COR-L47 (cell line): ENCODE measurements at regions not wholly inside any gene's neighbourhood (a gene's known extent, or its start where the extent isn't known, plus 50 kb on each side); places are given as distances from the start of the nearest gene placed in this dataset.
"Not testable (repeated sequence)": the region's sequence is repeated elsewhere in the genome, so short reads cannot be mapped to it uniquely, and the experiment has no call there.

Source experiments
- DNase-seq: peaks from one replicate; lab custom pipeline; 2025; lab: John Stamatoyannopoulos, UW

- DNase-seq: no peak
Measured at GRCh38 chr3:18236726-18237125, 188.4 kb downstream of the SATB1 start.

GRCh38 chr3:18234717-18235335 lies 190.3 kb downstream of the SATB1 start:
- DNase-seq: no peak

DNA sequence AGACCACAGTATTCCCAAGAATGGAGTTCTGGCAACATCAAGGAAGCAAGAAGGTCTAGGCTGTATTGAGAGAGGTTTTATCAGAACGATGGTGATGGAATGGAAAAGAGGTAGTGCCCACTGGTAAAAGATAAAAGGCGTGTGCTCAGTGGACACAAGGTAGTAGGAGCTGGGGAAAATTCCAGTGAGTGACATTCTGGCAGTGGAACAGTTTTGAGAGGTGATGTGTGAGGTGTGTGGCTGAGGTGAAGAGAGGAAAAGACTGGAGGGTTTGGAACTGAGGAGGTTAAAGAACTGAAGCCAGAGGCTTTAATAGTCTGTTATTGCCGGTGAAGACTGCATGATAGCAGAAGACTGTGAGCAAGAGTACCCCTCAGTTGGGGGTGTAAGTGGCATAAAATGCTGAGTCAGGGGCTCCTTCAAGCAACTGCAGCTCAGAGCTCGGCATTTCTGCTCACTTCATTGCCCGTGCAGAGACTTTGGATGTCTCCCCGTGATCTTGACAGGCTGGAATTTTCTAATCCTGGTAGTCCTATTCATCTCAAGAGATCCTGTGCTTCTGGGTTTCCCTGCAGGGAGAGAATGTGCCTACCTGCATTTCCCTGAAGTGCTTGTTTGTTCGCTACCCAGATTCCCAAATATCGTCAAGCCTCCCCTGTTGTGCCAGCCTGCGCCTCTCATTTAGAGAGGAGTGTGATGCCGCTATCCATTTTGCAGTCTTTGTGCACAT lies 191.0 kb downstream of the SATB1 start:
- DNase-seq: peak; percentile 72

DNA sequence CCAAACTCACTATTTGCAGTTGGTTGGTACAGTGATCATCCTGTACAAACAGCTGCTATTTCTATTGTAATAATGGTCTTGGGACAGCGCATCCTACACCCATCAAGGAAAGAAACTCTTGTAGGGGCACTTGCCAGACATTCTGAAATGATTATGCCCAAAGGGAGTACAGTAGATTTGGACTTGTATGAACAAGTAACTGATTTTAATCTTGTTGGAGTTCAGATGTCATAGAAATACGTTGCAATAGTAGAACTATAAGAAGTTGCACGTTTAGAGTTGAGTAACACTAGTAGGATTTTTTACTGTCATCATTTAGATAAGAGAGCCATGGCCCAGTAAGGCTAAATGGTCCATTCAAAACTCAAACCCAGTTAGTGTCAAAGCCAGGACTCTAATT lies 192.8 kb downstream of the SATB1 start:
- DNase-seq: no peak

DNA sequence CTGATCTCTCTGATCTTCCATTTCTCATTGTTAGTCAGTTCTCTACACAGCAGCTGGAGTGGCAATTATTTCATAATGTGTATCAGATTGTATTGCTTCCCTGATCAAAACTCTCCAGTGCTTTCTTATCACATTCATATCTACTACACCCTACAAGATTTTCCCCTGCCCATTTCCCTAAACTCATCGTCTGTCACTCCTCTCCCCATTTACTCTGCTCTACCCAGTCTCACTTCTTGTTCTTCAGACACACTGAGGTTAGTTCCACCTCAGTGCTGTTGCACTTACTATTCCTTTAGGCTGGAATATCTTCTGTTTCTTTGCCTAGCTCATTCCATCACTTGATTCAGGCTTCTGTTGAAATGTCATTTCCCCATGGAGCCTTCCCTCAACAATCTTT lies 197.1 kb downstream of the SATB1 start:
- DNase-seq: no peak

DNA sequence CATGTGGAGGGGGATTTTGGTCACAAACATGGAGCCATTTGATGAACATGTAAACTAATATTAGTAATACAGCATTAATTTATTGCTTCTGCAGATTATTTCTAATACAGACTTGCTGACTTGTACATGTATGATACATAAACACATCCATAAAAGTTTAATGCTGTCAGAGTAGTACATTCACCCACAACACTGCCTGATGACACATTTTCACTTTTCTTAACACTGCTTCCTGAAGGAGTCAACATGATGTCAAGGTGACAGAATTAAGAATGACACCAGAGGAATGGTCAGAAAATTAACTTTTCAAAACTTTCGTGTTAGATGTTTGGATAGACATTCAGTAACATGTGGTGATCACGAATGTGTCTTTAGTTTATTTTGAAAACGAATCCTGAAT lies 199.4 kb downstream of the SATB1 start:
- DNase-seq: no peak

- DNase-seq: no peak
Measured at GRCh38 chr3:18224426-18224825, 200.7 kb downstream of the SATB1 start.

DNA sequence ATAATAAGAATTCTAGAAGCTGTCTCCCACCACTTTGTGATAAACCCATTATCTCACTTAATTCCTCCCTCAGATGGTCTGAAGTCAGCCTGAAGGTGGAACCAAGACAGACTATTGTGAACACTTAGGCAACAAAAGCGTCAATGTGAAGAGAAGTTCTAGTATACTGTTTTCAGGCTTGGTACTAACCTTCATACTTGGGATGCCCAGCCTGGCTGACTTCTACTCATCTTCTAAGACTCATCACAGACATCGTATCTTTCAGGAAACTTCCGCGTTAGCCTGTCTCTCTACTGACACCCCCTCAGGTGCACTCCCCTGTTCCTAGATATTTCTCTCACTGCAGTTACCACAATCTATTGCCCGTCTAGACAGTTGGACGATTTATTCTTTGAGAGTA lies 201.2 kb downstream of the SATB1 start:
- no peak for DNase-seq

DNA sequence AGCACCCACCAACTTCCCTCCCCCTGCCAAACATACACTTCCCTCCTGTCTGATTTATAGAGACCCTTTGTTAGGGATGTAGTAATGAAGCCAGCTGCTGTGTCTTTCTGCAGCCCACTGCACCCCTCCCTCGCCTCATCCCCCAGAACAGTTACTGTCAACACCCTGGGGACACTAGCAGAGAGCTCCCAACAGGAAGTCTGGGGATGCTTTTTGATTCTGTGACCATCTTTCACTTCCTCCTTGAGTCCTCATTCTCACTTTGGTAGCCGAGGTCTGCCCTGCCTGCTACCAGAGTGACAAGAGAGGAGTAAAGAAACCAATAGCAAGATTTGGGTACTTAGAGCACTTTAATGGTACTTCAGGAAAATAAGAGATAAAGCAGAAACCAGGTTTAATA lies 201.6 kb downstream of the SATB1 start:
- DNase-seq: no peak

GRCh38 chr3:18222686-18223085 lies 202.5 kb downstream of the SATB1 start:
- no peak for DNase-seq

DNA sequence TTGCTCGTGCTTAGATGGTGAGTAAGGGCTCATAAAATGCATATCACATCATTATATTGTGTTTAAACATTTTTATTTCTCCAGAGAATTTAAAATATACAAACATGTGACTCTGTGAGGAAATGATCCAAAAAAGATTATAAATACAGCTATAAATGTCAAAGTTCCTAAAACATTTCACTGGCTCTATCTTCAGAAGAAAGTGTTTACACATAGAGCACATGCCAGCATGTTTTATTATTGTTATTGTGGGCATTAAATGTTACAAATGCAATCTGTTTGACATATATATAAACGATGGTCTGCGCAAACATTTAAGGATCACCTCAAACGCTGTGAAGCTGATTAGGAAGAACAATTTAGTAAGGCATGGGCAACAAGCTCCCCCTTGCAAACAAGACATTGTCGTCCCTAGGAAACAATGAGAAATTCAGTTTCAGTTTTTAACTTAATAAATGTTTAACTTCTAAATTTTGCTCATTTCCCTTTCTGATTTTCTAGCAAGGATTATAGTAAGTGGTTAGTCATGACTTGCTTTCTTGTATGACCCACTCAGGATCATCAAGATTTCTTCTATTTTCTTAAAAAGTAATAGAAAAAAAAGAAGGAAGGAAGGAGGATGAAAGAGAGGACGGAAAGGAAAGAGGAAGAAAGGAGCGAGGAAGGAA lies 207.5 kb downstream of the SATB1 start:
- no peak for DNase-seq

DNA sequence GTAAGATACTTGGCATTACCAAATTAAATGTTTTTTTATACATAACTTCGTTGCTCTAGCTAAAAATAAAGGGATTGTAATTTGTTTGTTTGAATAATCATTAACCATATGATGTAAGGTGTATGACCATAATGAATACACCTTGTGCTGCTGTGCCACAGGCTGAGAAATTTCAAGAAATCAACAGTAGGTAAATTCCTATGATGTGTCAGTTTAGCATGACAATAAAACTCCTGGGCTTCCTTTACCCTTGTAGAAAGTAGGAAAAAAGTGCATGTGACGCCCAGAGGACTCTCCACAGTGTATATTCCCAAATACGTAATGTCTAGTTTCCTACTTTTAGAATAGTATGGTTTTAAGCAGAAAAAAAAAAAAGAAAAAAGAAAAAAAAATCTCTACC lies 208.1 kb downstream of the SATB1 start:
- DNase-seq: no peak

GRCh38 chr3:18215639-18216038 lies 209.5 kb downstream of the SATB1 start:
- no peak for DNase-seq

DNA sequence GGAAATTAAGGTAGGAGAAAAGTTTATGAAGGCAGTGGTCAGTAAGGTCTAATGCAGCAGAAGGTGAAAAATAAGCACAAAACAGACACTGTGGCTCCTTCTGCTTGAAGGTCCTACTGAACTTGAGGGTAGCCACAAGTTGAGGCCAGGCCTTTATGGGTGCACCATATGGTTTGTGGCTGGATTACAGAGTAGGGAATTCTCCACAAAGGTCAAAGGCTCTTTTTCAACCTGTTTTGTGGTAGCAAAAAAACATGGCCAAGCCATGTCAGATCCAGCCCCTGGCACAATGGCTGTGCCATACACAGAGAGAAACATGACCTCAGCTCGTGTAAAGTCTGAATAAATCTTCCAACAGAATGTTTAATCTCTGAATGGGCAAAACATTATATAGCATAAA lies 214.0 kb downstream of the SATB1 start:
- no peak for DNase-seq

DNA sequence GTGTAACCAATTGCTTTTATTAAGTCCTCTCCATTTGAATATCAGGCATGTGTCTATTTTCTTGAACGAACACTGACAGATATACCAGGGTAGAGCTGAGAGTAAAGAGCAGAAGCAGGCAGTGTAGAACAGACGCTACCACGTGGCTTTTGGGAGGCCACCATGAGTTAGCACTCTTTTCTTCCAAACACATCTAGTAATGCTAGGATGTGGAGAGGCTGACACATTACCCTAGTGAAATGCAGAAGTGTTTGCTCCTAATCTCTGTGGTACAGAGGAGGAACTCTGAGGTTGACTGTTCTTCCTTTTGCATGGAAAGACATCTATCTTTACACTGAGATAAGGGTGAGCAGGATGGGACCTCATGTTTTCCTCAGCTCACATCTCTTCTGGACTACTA lies 216.3 kb downstream of the SATB1 start:
- DNase-seq: no peak

- DNase-seq: no peak
Measured at GRCh38 chr3:18208091-18208490, 217.0 kb downstream of the SATB1 start.

DNA sequence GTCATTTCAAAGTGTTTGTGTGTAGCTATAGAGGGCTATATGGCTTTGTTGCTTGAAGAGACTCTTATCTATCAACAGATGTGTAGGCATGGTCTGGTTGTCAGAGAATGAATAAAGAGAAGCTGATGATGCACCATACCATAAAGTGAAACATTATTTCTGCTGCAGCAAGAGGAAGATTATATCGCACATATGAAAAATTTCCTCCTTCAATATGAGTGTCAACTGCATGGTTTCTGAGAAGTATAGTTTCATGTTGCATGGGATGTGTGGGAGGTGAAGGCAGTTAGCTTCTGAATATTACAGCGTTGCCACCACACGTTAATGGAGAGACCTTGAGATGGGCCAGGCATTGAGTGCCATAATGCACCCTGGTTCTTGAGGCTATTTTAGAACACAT lies 217.9 kb downstream of the SATB1 start:
- DNase-seq: no peak

- not testable (repeated sequence) for DNase-seq
Measured at GRCh38 chr3:18205701-18206100, 219.4 kb downstream of the SATB1 start.

GRCh38 chr3:18201315-18201714 lies 223.8 kb downstream of the SATB1 start:
- DNase-seq: no peak

- no peak for DNase-seq
Measured at GRCh38 chr3:18199757-18200156, 225.4 kb downstream of the SATB1 start.

DNA sequence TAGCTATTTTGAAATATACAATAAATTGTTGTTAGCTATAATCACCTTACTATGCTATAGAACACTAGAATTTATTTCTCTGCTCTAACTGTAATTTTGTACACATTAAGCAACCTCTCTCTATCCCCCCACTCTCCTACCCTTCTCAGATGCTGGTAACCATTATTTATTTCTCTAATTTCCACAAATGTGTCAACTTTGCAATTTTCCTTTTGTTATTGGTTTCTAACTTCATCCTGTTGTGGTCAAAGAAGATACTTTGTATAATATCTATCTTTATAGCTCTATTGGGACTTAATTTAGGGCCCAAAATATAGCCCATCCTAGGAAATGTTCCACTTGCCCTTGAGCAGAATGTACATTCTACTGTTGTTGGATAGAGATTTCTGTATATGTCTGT lies 229.3 kb downstream of the SATB1 start:
- DNase-seq: no peak

GRCh38 chr3:18194431-18194830 lies 230.7 kb downstream of the SATB1 start:
- DNase-seq: no peak

- DNase-seq: no peak
Measured at GRCh38 chr3:18190646-18191045, 234.5 kb downstream of the SATB1 start.
